ENCODE measurements at regions not wholly inside any gene's neighbourhood (a gene's known extent, or its start where the extent isn't known, plus 50 kb on each side); places are given as distances from the start of the nearest gene placed in this dataset.

- no peak for TF ChIP-seq L3MBTL2 (conservative IDR thresholded peaks at IDR 0.05)
- no peak for TF ChIP-seq TARDBP (IDR thresholded peaks at IDR 0.05)
- TF ChIP-seq ARNT (IDR thresholded peaks at IDR 0.05), result no peak
- no peak for TF ChIP-seq FOXA1 (IDR thresholded peaks at IDR 0.05)
- TF ChIP-seq ELF4 (IDR thresholded peaks at IDR 0.05), result no peak
- TF ChIP-seq FOXM1 (IDR thresholded peaks at IDR 0.05; ENCODE audit: borderline replicate concordance), result no peak
- no peak for TF ChIP-seq BHLHE40 (IDR thresholded peaks at IDR 0.05; ENCODE audit: borderline replicate concordance)
- TF ChIP-seq FOXK2 (IDR thresholded peaks at IDR 0.05), result no peak
Measured at GRCh38 chr1:200328379-200328778, 81.5 kb downstream of the ZNF281 start.

All from HEK293T (cell line).